BE2C (cell line): ENCODE measurements at regions not wholly inside any gene's neighbourhood (a gene's known extent, or its start where the extent isn't known, plus 50 kb on each side); places are given as distances from the start of the nearest gene placed in this dataset.
"Not testable (repeated sequence)": the region's sequence is repeated elsewhere in the genome, so short reads cannot be mapped to it uniquely, and the experiment has no call there.

ENCODE experiments used
- DNase-seq: peaks from one replicate; pipeline ENCODE4 v3.0.0-alpha.2; 2020
- H3K27me3 ChIP-seq: fragments of 250-450 bp; sonication (Bioruptor Pico); 2 replicates; pipeline ENCODE4 v1.5.1; 2020; ENCODE audit warnings: mild to moderate bottlenecking
- H3K36me3 ChIP-seq: fragments of 250-450 bp; sonication (Bioruptor Pico); 2 replicates; pipeline ENCODE4 v1.5.1; 2020; ENCODE audit warnings: mild to moderate bottlenecking
- H3K4me1 ChIP-seq: fragments of 250-450 bp; sonication (Bioruptor Pico); 2 replicates; pipeline ENCODE4 v1.5.1; 2020
- H3K4me3 ChIP-seq: 2 replicates; pipeline ENCODE4 v1.5.1; 2011; ENCODE audit warnings: low read depth, low read length
- H3K9me3 ChIP-seq: fragments of 250-450 bp; sonication (Bioruptor Pico); 2 replicates; pipeline ENCODE4 v1.5.1; 2020
- TF ChIP-seq, protein P1 (sequence below): IDR thresholded peaks from 2 replicates; pipeline ENCODE4 v1.5.1; 2012; ENCODE audit warnings: mild to moderate bottlenecking, low read depth, low read length

DNA sequence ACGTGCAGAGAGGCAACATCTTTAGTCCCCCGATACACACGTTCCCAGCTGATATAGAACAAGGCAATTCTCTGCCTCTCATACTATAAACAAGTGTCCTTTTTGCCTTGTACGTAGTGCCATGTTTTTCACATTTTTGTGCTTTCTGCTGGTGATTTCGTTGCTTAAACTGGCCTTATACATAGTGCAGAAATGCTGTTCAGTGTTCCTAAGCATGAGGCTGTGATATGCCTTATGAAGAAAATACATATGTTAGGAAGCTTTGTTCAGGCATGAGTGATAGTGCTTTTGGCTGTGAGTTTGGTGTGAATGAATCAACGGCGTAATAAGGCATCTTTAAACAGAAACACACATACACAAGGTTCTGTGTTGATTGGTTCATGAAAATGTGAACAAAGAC is 77.2 kb downstream of the KATNIP start:
- Histone ChIP-seq H3K9me3 (no peaks in the 10 kb centered on the region), H3K36me3 (no peaks in the 10 kb centered on the region), H3K27me3 (no peaks in the 10 kb centered on the region), H3K4me1 (peaks cover 8% of the 10 kb centered on the region; the same call in 1 of the 2 replicates), H3K4me3 (no peak overlapping the region)
- DNase-seq = no peak
- TF ChIP-seq, protein P1, sequence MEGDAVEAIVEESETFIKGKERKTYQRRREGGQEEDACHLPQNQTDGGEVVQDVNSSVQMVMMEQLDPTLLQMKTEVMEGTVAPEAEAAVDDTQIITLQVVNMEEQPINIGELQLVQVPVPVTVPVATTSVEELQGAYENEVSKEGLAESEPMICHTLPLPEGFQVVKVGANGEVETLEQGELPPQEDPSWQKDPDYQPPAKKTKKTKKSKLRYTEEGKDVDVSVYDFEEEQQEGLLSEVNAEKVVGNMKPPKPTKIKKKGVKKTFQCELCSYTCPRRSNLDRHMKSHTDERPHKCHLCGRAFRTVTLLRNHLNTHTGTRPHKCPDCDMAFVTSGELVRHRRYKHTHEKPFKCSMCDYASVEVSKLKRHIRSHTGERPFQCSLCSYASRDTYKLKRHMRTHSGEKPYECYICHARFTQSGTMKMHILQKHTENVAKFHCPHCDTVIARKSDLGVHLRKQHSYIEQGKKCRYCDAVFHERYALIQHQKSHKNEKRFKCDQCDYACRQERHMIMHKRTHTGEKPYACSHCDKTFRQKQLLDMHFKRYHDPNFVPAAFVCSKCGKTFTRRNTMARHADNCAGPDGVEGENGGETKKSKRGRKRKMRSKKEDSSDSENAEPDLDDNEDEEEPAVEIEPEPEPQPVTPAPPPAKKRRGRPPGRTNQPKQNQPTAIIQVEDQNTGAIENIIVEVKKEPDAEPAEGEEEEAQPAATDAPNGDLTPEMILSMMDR = no peak

DNA sequence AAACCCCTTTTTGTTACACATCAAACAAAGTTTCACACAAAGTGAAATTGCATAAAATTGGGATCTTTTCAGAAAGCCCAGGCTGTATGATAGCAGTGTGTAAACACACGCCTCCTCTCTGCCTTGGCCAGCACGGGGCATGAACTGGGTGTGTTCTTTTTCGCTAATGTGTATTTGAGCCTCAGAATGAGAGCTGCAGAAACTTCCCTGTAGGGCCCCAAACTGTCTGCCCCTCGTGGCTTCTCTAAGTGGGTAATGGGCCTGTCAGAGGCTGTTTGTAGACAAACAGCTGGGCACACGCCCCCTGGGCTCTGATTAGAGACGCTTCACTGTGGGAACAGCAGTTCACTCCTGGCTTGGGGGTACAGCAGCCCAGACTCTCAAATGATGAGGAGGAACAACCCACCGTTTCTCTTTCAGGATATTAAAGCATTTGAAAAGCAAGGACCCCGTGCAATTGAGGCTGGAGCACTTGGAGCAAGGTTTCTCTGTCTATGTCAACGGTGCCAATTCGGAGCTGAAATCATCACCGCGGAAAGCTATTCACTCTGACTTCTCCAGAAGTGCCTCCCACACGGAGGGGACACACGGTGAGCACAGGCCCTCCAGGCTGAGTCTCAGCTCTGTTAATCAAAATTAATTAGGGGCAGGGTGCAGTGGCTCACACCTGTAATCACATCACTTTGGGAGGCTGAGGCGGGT is 78.4 kb downstream of the KATNIP start:
- no peak for DNase-seq
- TF ChIP-seq, protein P1 = no peak
- no peaks in the 10 kb centered on the region for H3K27me3 ChIP-seq

DNA sequence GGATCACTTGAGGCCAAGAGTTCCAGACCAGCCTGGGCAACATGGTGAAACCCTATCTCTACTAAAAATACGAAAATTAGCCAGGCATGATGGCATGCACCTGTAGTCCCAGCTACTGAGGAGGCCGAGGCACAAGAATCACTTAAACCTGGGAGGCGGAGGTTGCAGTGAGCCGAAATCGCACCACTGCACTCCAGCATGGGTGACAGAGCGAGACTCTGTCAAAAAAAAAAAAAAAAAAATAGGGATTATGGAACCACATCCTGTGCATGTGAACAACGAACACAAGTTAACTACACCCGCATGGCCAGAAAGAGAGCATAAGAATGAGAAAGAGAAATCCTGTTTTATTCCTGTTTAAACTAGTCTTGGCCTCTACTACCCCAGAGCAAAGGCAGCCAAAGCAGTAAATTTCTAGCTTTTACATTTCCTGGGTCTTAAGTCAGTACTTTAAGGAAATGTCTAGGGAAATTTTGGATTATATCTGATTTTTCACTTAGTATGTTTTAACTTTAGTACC is 79.1 kb downstream of the KATNIP start:
- not testable (repeated sequence) for H3K4me1 ChIP-seq, H3K9me3 ChIP-seq, H3K27me3 ChIP-seq, DNase-seq, H3K4me3 ChIP-seq, H3K36me3 ChIP-seq

More for the DNA sequence above, 78.4 kb downstream of the KATNIP start:
- Histone ChIP-seq H3K36me3 (no peaks in the 10 kb centered on the region), H3K9me3 (no peaks in the 10 kb centered on the region), H3K4me1 (peaks cover 8% of the 10 kb centered on the region; the same call in 1 of the 2 replicates), H3K4me3 (no peak overlapping the region)

DNA sequence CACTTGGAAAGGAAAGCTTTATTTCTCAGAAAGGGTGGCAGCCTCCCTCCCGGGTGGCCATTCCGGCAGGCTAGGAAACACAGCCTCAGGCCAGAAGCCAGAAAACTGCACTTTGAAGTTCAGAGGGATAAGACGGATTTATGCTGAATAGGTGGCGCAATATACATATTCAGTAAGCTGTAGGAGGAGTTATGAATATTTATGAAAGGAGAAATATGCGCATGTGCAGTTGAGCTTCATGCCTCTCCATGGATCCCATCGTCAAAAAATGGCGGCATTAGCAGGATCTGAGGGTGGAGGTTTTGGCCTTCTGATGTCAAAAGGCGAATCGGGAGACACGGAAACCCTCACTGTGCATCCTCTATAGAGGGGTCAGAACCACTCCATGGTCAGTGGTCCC is 82.3 kb downstream of the KATNIP start:
- no peaks in the 10 kb centered on the region for H3K9me3 ChIP-seq

DNA sequence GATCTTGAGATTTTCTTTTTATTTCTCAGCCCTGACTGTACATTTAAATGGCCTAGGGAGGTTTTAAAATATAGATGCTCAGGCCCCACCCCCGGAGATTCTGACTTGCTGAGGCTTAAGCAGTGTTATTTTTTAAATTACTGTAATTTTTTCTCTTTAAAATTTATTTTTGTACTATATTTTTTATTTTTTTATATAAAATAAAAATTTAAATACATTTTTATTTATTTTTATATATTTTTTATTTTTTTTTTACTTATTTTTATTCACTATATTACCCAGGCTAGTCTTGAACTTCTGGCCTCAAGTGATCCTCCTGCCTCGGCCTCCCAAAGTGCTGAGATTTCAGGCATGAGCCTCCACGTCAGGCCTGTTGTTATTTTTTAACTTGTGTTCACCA is 83.3 kb downstream of the KATNIP start:
- no peak for DNase-seq
- Histone ChIP-seq H3K4me1 (peaks cover 6% of the 10 kb centered on the region; the same call in 1 of the 2 replicates), H3K27me3 (no peaks in the 10 kb centered on the region), H3K9me3 (no peaks in the 10 kb centered on the region), H3K4me3 (no peak overlapping the region), H3K36me3 (no peaks in the 10 kb centered on the region)
- TF ChIP-seq, protein P1 = no peak

More for the DNA sequence above, 82.3 kb downstream of the KATNIP start:
- no peak for DNase-seq
- TF ChIP-seq, protein P1 = no peak
- Histone ChIP-seq H3K4me1 (peaks cover 9% of the 10 kb centered on the region; the same call in 1 of the 2 replicates), H3K4me3 (no peak overlapping the region), H3K36me3 (no peaks in the 10 kb centered on the region), H3K27me3 (no peaks in the 10 kb centered on the region)

DNA sequence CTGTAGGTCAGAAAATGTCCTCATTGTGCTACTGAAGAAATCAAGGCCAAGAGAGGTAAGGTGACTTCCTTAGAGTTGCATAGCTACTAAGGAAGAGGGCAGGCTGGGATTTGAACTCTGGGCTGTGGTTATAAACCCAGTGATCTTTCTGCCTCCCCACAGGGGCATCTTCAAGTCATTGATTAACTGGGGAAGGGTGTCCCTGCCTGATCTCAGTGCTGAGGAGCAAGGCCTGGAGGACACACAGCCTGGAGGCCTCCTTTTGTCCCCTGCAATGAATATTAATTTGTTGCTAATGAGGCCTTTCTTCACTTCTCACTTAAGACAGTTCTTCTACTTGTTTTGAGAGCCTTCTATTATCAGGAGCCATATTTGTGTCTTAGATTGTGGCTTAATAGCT is 83.8 kb downstream of the KATNIP start:
- Histone ChIP-seq H3K36me3 (no peaks in the 10 kb centered on the region), H3K27me3 (no peaks in the 10 kb centered on the region), H3K9me3 (no peaks in the 10 kb centered on the region), H3K4me3 (no peak overlapping the region), H3K4me1 (peaks cover 6% of the 10 kb centered on the region; the same call in 1 of the 2 replicates)
- DNase-seq = no peak
- TF ChIP-seq, protein P1 = no peak
